ENCODE measurements at regions not wholly inside any gene's neighbourhood (a gene's known extent, or its start where the extent isn't known, plus 50 kb on each side); places are given as distances from the start of the nearest gene placed in this dataset.

DNA sequence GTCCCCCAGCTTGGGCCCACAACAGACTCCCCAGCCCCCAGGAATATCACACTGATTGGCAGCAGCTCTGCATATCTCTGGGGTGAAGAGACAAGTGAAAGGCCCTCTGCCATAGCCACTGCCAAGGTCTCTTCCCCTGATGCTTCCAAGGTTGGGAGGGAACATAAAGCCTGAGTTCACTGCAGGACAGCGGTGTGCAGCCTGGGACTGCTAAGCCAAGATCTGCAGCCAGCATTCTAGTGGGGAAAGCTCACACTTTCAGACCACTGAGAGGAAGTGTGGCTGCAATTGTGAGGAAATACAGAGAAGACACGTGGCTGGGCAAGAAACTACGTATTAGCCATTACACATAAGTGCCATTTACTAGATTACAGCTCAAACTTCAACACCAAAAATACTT, 100.7 kb downstream of the MAIP1 start:
- Histone ChIP-seq H3K4me1 (no peaks in the 10 kb centered on the region), H3K9me3 (peaks cover 0 to 3% (median 0%) of the 10 kb centered on the region in 4 donors), H3K36me3 (no peaks in the 10 kb centered on the region), H3K4me3 (no peak overlapping the region), H3K27me3 (no peaks in the 10 kb centered on the region), H3K27ac (replicated peaks in 1 of 4) (no peak overlapping the region)
- 72% methylated on average over 3 of the region's 3 CpGs for WGBS
- intact Hi-C loops (cut with DNase I): no loop called here
- TF ChIP-seq EP300 (IDR thresholded peaks at IDR 0.05): no peak
- TF ChIP-seq, protein P1, sequence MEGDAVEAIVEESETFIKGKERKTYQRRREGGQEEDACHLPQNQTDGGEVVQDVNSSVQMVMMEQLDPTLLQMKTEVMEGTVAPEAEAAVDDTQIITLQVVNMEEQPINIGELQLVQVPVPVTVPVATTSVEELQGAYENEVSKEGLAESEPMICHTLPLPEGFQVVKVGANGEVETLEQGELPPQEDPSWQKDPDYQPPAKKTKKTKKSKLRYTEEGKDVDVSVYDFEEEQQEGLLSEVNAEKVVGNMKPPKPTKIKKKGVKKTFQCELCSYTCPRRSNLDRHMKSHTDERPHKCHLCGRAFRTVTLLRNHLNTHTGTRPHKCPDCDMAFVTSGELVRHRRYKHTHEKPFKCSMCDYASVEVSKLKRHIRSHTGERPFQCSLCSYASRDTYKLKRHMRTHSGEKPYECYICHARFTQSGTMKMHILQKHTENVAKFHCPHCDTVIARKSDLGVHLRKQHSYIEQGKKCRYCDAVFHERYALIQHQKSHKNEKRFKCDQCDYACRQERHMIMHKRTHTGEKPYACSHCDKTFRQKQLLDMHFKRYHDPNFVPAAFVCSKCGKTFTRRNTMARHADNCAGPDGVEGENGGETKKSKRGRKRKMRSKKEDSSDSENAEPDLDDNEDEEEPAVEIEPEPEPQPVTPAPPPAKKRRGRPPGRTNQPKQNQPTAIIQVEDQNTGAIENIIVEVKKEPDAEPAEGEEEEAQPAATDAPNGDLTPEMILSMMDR (IDR thresholded peaks at IDR 0.05): no peak
- no peak for TF ChIP-seq POLR2AphosphoS5 (IDR thresholded peaks at IDR 0.05)
- TF ChIP-seq POLR2A (IDR thresholded peaks at IDR 0.05; ENCODE audit: low read depth): no peak
- no peak for DNase-seq (ENCODE audit: extremely low spot score)

DNA sequence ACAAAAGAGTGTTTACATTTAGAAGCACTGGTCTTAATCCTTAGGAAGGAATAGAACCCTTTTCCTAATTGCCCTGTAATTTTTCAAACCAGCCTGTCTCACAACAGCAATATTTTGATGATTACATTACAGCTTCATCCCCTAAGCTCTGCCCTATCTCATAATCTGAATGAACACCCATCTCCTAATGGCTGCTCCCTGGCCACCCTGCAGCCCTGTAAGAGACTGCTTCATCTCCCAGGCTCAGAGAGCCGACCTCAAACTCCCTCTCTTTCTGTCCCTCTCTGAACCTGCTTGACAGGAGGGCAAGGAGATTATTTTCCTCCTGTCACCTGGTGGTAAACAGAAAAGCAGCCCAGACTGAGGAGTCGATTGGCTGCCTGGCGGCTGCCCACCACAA, 107.8 kb downstream of the MAIP1 start:
- Histone ChIP-seq H3K36me3 (no peaks in the 10 kb centered on the region), H3K4me1 (no peaks in the 10 kb centered on the region), H3K27me3 (no peaks in the 10 kb centered on the region), H3K9me3 (no peaks in the 10 kb centered on the region), H3K4me3 (no peak overlapping the region), H3K27ac (replicated peaks in 1 of 4) (no peak overlapping the region)
- intact Hi-C loops (cut with DNase I): no loop called here
- 74% methylated on average over 3 of the region's 3 CpGs for WGBS
- TF ChIP-seq, protein P1 (IDR thresholded peaks at IDR 0.05): no peak
- TF ChIP-seq POLR2AphosphoS5 (IDR thresholded peaks at IDR 0.05) (no peak), POLR2A (IDR thresholded peaks at IDR 0.05; ENCODE audit: low read depth) (no peak), EP300 (IDR thresholded peaks at IDR 0.05) (no peak)
- DNase-seq (ENCODE audit: extremely low spot score): no peak

DNA sequence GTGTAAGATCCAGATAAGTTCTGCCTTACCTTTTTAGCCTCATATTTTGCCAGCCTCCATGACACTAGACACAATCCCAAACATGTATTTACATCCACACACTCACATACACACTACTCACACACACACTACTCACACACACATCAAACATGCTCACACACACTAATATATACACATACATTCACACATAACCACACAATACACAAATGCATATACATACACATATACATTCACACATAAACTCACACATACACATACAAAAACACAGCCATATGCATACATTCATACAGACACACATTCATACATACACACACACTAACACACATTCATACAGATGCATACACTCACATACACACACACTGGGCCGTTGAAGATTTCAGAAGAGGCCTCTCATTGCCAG, 109.5 kb downstream of the MAIP1 start:
- no peaks in the 10 kb centered on the region for H3K36me3 ChIP-seq
- intact Hi-C loops (cut with DNase I): no loop called here
- DNase-seq (ENCODE audit: extremely low spot score): no peak
- no peaks in the 10 kb centered on the region for H3K27me3 ChIP-seq
- no peaks in the 10 kb centered on the region for H3K4me1 ChIP-seq
- no peaks in the 10 kb centered on the region for H3K9me3 ChIP-seq
- H3K4me3 ChIP-seq: no peak overlapping the region
- H3K27ac ChIP-seq (replicated peaks in 1 of 4): no peak overlapping the region
- 74% methylated on average over 1 of the region's 1 CpG for WGBS
- TF ChIP-seq POLR2A (IDR thresholded peaks at IDR 0.05; ENCODE audit: low read depth): no peak
- TF ChIP-seq EP300 (IDR thresholded peaks at IDR 0.05): no peak
- TF ChIP-seq, protein P1 (IDR thresholded peaks at IDR 0.05): no peak
- TF ChIP-seq POLR2AphosphoS5 (IDR thresholded peaks at IDR 0.05): no peak

DNA sequence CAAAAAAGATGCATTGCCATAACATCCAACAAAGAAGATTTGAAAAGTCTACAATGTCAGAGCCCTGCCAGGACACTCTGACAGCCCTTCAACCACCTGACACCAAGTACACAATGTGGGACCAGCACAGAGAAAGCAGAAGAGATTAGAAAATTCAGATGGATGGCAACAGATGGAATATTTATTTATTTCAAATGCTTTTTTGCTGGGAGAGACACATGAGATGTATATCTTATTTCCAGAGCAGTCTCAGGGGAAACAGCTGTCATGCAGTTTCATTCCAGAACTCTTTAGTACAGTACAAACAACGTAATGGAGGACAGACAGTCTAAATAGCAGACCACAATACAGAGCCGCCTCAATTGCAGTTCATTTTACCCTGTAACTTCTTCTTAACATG, 110.1 kb downstream of the MAIP1 start:
- Histone ChIP-seq H3K4me3 (no peak overlapping the region), H3K9me3 (no peaks in the 10 kb centered on the region), H3K27ac (replicated peaks in 1 of 4) (no peak overlapping the region), H3K36me3 (no peaks in the 10 kb centered on the region), H3K27me3 (no peaks in the 10 kb centered on the region), H3K4me1 (no peaks in the 10 kb centered on the region)
- WGBS: 55% methylated on average over 2 of the region's 2 CpGs
- DNase-seq (ENCODE audit: extremely low spot score): no peak
- no peak for TF ChIP-seq POLR2A (IDR thresholded peaks at IDR 0.05; ENCODE audit: low read depth)
- TF ChIP-seq POLR2AphosphoS5 (IDR thresholded peaks at IDR 0.05): no peak
- TF ChIP-seq, protein P1 (IDR thresholded peaks at IDR 0.05): no peak
- no peak for TF ChIP-seq EP300 (IDR thresholded peaks at IDR 0.05)
- intact Hi-C loops (cut with DNase I): no loop called here

DNA sequence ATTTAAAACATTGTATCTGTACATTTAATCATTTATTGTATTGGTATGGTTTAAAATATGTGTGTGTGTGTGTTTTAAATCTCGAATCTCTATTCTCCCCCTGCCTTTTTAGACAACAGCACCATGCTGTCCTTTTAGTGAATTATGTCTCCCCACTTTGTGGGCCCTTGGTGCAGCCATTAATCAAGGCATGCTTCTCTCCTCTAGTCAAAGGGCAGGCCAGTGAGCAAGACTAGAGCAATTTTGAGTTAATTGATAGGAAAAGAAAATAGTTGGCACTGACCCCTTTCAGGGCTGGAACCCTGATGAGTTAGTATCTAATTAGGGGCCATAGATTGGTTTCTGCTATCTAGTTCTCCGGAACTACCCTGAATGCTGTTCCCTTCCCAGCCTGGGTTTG, 111.0 kb downstream of the MAIP1 start:
- DNase-seq (ENCODE audit: extremely low spot score): no peak
- WGBS: 91% methylated on average over 2 of the region's 2 CpGs
- TF ChIP-seq EP300 (IDR thresholded peaks at IDR 0.05) (no peak), POLR2A (IDR thresholded peaks at IDR 0.05; ENCODE audit: low read depth) (no peak), POLR2AphosphoS5 (IDR thresholded peaks at IDR 0.05) (no peak)
- TF ChIP-seq, protein P1 (IDR thresholded peaks at IDR 0.05): no peak
- no peak overlapping the region for H3K4me3 ChIP-seq
- H3K36me3 ChIP-seq: no peaks in the 10 kb centered on the region
- no peaks in the 10 kb centered on the region for H3K4me1 ChIP-seq
- no peaks in the 10 kb centered on the region for H3K9me3 ChIP-seq
- H3K27me3 ChIP-seq: no peaks in the 10 kb centered on the region
- H3K27ac ChIP-seq (replicated peaks in 1 of 4): no peak overlapping the region
- intact Hi-C loops (cut with DNase I): no loop called here

Data from esophagus muscularis mucosa (tissue), 4 donors.